Left ventricle myocardium superior (tissue), 1 donor: ENCODE measurements at regions not wholly inside any gene's neighbourhood (a gene's known extent, or its start where the extent isn't known, plus 50 kb on each side); places are given as distances from the start of the nearest gene placed in this dataset.
"Not testable (repeated sequence)": the region's sequence is repeated elsewhere in the genome, so short reads cannot be mapped to it uniquely, and the experiment has no call there.

Experiments used
- ATAC-seq: fragments of 200-7000 bp; cut with Tn5 transposase; one replicate; pipeline ENCODE4 v1.9.1; 2020; ENCODE audit warnings: mild to moderate bottlenecking, moderate library complexity
- DNase-seq: peaks from one replicate; pipeline ENCODE4 v3.0.0-alpha.2; 2020
- intact Hi-C: fragments of 100-400 bp; cut with micrococcal nuclease; formaldehyde crosslinking; loops from one replicate; pipeline ENCODE4 v1.11.0; 2022
- donor health status: DM: no; HTN: yes; CAD: no; lungs with severe emphysema.

DNA sequence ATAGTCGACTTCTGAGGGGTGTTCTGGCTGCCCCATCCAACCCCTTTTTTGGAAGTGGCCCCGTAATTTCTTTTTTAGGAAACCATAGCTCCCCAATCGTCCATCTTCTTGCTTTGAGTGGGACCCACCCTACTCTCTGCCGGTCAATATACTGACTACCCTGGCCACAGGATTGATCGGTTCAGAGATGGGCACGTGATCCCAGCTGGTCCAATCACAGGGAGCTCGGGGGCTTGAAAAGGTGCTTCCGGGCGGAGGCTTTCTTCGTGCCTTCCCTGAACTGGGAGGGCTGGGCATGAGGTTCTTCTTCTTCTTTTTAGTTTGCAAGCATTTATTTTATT, 78.7 kb upstream of the SH3PXD2B start:
- intact Hi-C loops, result no loop called here
- ATAC-seq, result peak; percentile 2
- DNase-seq, result no peak

DNA sequence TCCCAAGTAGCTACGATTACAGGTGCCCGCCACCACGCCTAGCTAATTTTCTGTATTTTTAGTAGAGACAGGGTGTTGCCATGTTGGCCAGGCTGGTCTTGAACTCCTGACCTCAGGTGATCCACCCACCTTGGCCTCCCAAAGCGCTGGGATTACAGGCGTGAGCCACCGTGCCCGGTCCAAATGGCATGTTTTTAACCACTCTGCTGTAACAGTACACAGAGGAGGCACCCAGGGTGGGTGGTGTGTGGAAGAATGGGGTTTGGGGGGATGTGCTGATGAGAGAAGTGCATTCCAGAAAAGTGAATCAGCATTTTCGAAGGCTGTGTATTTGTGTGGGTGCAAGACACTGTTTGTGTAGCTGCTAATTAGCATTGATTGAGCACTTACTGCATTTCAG, 78.1 kb upstream of the SH3PXD2B start:
- ATAC-seq, DNase-seq, intact Hi-C loops: not testable (repeated sequence)

DNA sequence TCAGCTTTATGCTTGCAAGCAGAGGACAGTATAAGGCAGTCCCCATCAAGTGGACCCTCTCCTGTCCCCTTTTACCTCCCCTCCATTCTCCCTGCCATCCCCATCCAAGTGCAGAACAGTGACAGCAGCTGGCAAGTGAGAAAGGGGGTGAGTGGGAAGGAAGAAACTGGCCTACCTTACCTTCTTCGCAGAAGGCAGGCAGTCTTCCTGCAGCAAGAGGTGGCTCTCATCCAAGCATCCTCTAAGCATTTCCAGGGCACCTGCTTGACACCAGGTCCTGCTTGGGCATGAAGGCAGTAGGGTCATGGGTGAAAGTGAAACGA, 77.3 kb upstream of the SH3PXD2B start:
- intact Hi-C loops, result no loop called here
- DNase-seq (no peak), ATAC-seq (no peak)

DNA sequence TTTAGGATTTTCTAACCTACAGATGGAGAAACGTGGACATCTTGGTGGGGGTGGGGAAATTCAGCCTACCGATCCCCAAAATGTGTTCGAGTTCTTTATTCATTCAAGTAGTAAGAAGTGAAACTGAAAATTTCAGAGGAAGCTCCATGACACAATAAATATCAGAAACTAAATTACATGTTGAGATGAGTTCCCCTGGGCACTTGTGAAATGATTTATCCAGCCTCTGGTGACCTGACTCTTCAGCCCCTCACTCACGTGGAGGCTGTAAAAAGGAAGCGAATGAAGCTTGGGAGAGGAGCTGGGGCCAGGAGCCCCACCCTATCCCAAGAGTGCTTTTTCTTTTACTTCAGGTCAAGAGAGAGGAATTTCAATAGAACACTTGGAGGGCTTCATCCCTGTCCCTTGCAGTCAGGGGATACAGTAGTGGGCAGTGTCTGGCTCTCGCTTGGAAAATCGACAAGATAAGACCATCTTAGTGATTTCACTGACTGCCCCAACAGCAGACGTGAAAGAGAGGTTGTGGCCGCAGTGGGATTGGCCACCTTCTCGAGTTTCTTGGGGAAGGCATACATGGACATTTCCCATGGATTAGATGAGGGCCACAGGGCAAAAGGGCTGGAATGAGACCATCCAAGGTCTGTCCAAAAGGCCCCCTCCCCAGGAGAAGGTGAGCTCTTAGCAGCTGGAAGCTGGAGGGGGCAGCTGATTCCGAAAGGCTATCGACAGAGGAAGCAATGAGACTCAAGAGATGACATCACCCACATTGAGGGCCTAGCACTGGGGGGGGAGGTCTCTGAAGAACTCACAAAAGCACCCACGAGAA, 76.8 kb upstream of the SH3PXD2B start:
- DNase-seq, result no peak
- ATAC-seq, result no peak
- intact Hi-C loops, result no loop called here

DNA sequence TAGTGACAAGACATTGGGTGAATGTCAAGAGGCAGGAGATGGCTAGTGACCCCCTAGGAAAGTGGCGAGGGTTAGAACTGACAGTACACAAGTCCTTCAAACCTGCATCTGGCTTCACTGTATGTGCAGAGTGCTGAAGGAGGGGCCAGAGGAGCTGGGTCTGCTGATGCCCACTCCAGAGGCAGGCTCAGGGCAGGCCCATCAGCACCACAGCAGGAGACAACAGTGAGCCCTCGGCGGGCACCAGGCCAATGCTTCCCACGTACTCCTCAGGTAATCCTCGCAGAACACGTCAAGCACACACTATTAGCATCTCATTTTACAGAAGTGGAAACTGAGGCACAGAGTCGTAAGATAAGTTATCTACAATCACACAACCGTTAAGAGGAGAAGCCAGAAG, 76.1 kb upstream of the SH3PXD2B start:
- ATAC-seq, result no peak
- intact Hi-C loops, result no loop called here
- no peak for DNase-seq

DNA sequence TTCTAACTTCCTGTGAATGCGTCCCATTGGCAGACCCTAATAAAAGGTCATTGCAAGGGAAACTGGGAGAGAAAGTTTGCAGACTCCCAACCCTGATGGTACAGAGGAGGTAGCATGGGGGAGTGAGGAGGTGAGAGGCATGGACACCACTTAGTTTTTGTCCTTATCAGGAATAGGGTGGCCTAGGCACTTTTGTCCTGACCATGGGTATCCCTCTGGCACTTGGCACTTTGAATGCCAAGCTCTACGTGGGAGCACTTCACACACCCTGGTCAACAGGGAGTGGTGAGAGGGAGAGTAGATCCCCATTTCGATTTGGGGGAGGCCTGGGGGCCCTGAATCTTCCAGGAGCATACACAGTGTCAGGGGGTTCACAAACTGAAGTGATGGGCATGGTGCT, 75.6 kb upstream of the SH3PXD2B start:
- intact Hi-C loops, result no loop called here
- ATAC-seq (no peak), DNase-seq (no peak)

DNA sequence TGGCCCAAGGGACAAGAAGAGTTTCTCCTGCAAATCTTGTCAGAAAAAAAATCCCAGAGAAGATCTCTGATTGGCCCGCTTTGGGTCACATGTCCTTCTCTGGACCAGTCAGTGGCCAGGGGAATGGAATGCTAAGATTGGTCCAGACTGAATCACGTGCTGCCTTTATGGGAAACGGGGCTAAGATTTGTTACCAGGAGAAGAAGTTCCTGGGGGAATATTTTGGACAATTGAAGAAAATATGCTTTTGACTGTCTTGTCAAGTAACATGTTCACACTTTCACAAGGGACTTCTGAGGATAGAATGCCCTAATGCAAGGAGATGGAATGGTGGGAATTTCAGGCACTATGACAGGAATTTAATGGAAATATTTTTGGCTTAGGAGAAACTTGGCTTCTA, 74.1 kb upstream of the SH3PXD2B start:
- ATAC-seq (no peak), DNase-seq (no peak)
- intact Hi-C loops, result no loop called here

- ATAC-seq (peak; percentile 55), DNase-seq (no peak)
- intact Hi-C loops, result no loop called here
These were observed 73.2 kb upstream of the SH3PXD2B start for GRCh38 chr5:172527559-172527958.

GRCh38 chr5:172525996-172526360, 71.7 kb upstream of the SH3PXD2B start:
- ATAC-seq, result no peak
- intact Hi-C loops, result no loop called here
- DNase-seq, result no peak

- no peak for ATAC-seq
- intact Hi-C loops, result no loop called here
- no peak for DNase-seq
These were observed 71.1 kb upstream of the SH3PXD2B start for GRCh38 chr5:172525307-172525995.

DNA sequence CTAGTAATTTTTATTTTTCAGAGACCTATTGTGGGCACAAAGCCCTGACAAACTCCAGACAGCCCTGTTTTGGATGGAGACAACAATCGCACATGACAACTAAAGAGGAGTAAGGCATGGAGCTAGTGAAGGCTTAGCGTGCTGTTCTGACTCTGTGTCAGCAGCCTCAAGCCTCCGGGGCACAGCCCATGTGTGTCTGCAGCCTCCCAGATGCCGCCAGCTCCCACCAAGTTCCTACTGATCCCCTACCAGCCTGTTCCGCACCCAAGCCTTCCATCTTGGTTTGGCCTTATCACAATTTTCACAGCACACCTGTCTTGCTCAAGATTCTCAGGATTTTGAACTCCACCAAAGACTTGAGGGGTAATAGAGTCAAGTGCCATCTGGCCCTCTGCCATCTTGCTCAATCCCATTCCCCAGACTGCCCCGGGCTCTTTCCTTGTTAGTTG, 70.3 kb upstream of the SH3PXD2B start:
- intact Hi-C loops, result no loop called here
- ATAC-seq, result no peak
- DNase-seq, result no peak

DNA sequence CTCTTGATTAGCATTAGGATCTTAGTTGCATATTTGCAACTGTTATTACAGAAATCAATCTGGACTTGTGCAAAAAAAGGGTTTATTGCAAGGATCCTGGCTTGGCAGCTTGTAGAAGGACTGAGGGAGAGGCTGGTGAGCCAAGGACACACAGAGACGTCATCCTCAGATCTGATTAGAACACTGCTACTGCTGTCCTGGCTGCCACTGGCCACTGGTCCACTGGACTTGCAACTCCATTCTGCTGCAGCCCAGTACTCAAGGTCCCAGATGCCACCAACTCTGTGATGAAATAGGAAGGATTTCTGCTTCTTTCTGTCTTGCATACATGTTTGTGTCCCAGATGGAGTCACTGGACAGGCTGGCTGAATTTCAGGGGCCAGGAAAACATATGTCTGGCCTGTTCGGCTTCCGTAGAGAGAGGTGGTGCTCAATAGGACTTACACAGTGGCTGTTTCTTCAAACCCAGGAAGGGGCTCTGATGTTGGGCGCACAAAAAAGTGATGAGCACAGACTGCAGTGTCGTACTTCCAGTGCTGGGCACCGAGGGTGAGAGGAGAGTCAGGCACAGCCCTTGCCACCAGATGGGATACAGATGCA, 68.9 kb upstream of the SH3PXD2B start:
- intact Hi-C loops, result no loop called here

DNA sequence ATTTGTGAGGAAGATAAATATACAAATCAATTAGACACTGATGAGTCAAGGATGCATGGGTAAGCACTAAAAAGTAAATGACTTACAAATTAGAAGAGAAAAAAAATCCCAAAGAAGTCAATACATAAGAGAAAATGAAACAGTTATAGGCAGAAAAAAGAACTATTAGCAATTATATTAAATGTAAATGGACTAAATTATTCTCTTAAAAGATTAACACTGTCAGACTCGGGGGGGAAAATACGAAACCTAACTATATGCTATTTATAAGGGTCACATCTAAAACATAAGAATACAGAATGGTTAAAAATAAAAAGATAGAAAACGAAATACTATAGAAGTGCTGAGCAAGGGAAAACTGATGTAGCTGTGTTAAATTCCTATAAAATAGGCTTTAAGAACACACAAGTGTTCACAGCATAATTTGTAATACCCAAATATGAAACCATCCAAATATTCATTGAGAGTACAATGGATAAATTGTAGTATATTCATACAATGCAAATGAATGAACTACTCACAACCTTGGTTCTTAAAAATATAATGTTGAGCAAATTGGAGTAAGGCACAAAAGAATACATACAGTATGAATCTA, 67.1 kb upstream of the SH3PXD2B start:
- no peak for DNase-seq
- intact Hi-C loops, result no loop called here

More for the DNA sequence above, 68.9 kb upstream of the SH3PXD2B start:
- ATAC-seq (peak; percentile 41), DNase-seq (no peak)

DNA sequence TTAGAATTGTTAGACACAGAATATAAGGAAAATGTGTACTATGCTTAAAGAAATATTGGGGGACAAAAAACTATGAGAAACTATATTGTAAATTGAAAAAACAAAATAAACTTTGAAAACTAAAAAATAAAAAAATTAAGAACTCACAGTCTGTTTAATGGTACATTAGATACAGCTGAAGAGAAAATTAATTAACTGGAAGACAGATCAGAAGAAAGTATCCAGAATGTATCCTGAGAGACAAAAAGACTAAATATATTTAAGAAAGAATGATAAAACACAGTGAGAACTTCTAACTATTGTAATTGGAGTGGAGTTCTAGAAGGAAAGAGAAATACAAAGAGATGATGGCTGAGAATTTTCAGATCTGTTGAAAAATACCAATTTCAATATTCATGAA, 57.6 kb upstream of the SH3PXD2B start:
- intact Hi-C loops, result no loop called here
- ATAC-seq, result no peak
- DNase-seq, result no peak

More for the DNA sequence above, 67.1 kb upstream of the SH3PXD2B start:
- ATAC-seq, result no peak

DNA sequence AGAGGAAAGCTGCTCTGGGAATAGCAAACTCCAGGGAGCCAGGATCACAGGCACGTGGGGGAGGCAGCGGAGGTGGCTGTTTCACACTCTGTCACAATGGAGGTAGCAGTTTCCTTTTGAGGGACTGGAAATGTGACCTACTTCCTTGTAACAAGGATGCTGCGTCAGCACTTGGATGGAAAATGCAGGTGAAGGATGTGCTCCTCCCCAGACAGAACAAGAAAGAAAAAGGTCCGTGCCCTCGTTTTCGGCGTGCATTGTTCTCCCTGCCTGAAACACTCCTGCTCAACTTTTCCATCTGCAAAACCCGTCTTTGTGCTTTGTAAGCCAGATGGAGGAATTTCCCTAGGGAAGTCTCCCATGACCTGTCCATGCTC, 55.1 kb upstream of the SH3PXD2B start:
- intact Hi-C loops, result no loop called here
- peak; percentile 17 for ATAC-seq
- DNase-seq, result no peak

GRCh38 chr5:172508471-172509404, 54.4 kb upstream of the SH3PXD2B start:
- intact Hi-C loops, result no loop called here
- ATAC-seq, result no peak

DNA sequence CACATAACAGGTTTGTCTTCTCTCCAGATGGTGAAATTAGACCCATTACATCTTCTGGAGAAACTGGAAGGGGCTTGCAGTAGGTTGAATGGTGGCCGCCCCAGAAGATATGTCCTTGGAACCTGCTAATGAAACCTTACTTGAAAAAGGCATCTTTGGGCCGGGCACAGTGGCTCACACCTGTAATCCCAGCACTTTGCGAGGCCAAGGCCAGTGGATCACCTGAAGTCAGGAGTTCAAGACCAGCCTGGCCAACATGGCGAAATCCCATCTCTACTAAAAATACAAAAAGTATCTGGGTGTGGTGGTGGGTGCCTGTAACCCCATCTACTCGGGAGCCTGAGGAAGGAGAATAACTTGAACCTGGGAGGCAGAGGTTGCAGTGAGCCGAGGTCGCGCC, 53.2 kb upstream of the SH3PXD2B start:
- ATAC-seq, intact Hi-C loops, DNase-seq: not testable (repeated sequence)

More at GRCh38 chr5:172508471-172509404, 54.4 kb upstream of the SH3PXD2B start:
- no peak for DNase-seq

DNA sequence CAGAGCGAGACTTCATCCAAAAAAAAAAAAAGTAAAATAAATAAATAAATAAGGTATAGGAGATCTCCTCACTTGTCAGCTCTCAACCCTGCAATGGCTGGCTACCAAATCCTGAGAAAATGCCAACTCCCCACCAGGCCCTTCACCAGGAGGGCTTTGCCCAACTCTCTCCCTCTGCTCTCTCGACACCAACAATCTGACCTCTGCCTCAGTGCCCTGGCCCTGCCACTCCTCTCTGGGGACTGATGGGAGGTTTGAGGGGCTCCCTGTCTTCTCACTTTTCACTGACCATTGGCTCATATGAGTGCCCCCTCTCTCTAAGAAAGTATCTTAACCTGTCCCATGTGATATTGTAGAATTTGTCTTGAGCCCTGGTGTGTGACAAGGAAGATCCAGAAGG, 52.6 kb upstream of the SH3PXD2B start:
- DNase-seq (no peak), ATAC-seq (no peak)
- intact Hi-C loops, result no loop called here

DNA sequence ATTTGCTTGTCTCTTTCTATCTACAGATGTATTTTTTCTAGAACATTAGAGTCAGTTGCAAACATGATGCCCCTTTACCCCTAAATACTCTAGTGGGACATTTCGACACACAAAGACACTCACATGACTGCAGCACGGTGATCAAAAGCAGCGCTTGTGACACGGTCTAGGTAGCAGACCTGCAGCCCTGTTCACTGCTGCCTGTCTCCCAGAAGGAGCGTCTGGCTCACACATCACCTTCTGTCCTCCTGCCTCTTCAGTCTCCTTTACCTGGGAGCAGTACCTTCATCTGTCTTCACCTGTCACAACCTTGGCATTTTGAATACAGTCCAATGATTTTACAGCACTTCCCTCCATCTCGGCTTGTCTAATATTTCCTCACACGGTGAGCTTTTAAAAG, 51.9 kb upstream of the SH3PXD2B start:
- ATAC-seq, result no peak
- no peak for DNase-seq
- intact Hi-C loops, result no loop called here
